ENCODE measurements at regions not wholly inside any gene's neighbourhood (a gene's known extent, or its start where the extent isn't known, plus 50 kb on each side); places are given as distances from the start of the nearest gene placed in this dataset.

GRCh38 chr1:170261669-170262068 is 115.9 kb downstream of the NTMT2 start:
- DNase-seq (ENCODE audit: low spot score in 2 of 2) (no peak), ATAC-seq (no peak)
- no peaks in the 10 kb centered on the region for H3K36me3 Mint-ChIP-seq
- H3K27ac Mint-ChIP-seq = no peak overlapping the region
- H3K9me3 Mint-ChIP-seq = no peaks in the 10 kb centered on the region

GRCh38 chr1:170262276-170262939 is 116.6 kb downstream of the NTMT2 start:
- Mint-ChIP-seq H3K36me3 (no peaks in the 10 kb centered on the region), H3K9me3 (no peaks in the 10 kb centered on the region), H3K27ac (no peak overlapping the region)
- peak in 1 of 2 donors; percentile 30 for ATAC-seq
- no peak for DNase-seq (ENCODE audit: low spot score in 2 of 2)

DNA sequence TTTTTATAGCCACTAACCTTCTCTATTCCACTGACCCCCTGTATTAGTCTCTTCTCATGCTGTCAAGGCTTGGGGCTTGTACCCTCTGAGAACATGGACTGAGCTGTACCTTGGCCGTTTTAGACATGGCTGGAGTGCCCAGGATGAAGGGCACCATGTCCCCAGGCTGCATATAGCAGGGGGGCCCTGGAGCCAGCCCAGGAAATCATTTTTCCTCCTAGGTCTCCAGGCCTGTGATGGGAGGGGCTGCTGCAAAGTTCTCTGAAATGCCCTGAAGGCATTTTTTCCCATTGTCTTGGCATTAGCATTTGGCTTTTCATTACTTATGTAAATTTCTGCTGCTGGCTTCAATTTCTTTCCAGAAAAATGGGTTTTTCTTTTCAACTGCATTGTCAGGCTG is 119.5 kb downstream of the NTMT2 start:
- no peaks in the 10 kb centered on the region for H3K9me3 Mint-ChIP-seq
- no peak overlapping the region for H3K27ac Mint-ChIP-seq
- no peaks in the 10 kb centered on the region for H3K36me3 Mint-ChIP-seq
- no peak for ATAC-seq
- no peak for DNase-seq (ENCODE audit: low spot score in 2 of 2)

DNA sequence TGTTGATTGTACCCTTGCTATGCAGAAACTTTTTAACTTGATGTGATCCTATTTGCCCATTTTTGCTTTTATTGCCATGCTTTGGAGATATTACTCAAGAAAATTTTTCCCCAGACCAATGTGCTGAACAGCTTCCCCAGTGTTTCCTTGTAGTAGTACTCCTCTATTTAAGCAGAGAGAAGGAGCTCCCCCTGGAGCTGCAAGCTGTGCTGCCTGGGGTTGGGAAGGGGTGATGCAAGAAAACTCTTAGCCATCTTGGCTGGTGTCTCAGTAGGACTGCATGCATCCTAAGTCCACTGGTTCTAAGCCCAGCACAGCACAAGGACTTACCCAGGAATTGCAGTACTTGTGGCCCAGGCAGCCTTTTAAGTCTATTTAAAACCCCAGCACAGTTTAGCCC is 121.6 kb downstream of the NTMT2 start:
- Mint-ChIP-seq H3K9me3 (no peaks in the 10 kb centered on the region), H3K27ac (no peak overlapping the region), H3K36me3 (no peaks in the 10 kb centered on the region)
- DNase-seq (ENCODE audit: low spot score in 2 of 2) (no peak), ATAC-seq (no peak)

DNA sequence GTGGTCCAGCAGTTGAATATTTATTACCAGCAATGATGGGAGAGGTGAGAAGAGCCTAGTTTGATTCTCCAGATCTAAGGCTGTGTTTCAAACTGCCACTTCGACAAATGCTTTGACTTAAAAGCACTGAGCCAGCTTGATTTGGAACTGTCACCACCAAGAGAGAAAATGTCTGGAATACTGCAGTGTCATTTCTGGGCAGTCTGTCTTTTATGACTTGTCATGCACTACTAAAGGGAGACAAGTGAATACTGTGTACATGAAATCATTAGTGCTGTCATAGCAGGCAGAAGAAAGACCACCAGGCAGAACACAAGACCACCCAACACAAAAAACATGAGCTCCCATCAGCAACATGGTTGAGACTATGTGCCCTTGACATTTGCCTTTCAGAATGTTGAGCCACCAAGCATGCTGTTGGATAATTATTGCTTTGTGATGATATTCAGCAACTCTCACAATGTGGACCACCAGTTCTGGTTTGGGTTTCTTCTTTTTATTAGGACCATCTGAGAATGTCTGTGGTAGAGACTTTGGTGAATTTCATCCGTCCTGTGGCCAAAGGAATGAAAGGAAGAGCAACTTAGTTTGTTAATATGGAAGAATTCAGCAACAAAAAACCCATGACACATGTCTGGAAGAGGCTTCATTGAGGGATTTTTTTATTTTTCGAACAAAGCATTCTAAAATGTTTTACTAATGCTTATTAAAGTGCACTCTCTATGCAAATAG is 125.8 kb downstream of the NTMT2 start:
- Mint-ChIP-seq H3K9me3 (no peaks in the 10 kb centered on the region), H3K27ac (no peak overlapping the region), H3K36me3 (peaks cover 0 to 2% of the 10 kb centered on the region in 2 donors)
- no peak for ATAC-seq
- DNase-seq (ENCODE audit: low spot score in 2 of 2) = no peak

- no peak overlapping the region for H3K27ac Mint-ChIP-seq
These were observed 127.8 kb downstream of the NTMT2 start for GRCh38 chr1:170273291-170274130.

DNA sequence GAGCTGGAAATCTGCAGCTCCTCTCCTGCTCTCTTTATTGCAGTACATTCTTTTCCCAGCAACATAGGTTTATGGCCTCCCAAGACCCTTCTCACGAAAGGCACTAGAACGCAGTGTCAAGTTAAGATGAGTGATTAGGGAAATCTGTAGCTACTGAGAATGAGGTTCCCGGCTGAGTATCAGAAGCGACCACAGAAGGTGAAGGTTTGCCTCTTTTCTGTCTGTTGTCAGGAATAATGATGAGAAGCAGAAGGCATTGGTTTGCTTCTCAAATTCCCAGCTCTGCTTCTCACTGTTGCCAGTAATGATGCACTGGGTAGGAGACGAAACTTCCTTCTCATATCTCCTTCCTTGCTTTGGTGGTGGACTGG is 128.4 kb downstream of the NTMT2 start:
- ATAC-seq = no peak
- no peak for DNase-seq (ENCODE audit: low spot score in 2 of 2)
- Mint-ChIP-seq H3K9me3 (peaks cover 0 to 7% of the 10 kb centered on the region in 2 donors), H3K36me3 (peaks cover 0 to 5% of the 10 kb centered on the region in 2 donors), H3K27ac (no peak overlapping the region)

More at GRCh38 chr1:170273291-170274130, 127.8 kb downstream of the NTMT2 start:
- no peak for ATAC-seq
- H3K36me3 Mint-ChIP-seq = peaks cover 0 to 5% of the 10 kb centered on the region in 2 donors
- H3K9me3 Mint-ChIP-seq = peaks cover 0 to under 1% of the 10 kb centered on the region in 2 donors
- no peak for DNase-seq (ENCODE audit: low spot score in 2 of 2)

- Mint-ChIP-seq H3K36me3 (peaks cover 0 to 5% of the 10 kb centered on the region in 2 donors), H3K9me3 (peaks cover 0 to 7% of the 10 kb centered on the region in 2 donors), H3K27ac (no peak overlapping the region)
- ATAC-seq (no peak), DNase-seq (ENCODE audit: low spot score in 2 of 2) (no peak)
These were observed 132.2 kb downstream of the NTMT2 start for GRCh38 chr1:170277985-170278384.

DNA sequence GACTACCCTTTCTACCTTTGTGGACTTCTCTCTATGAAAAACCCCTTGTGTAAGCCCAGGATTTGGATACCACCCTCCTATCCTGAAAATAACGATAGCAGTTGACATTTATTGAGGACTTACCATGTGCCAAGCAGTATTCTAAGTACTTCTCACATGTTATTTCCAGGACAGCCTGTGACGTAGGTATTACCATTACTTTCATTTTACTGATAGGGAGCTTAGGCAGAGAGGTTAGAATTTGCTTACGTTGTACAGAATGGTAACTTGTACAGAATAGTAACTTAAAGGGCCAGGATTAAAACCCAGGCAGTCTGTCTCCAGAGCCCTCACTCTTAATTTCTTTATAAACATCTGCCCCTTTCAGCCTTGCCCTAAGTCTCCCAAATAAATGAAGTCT is 138.3 kb downstream of the NTMT2 start:
- ATAC-seq = no peak
- no peaks in the 10 kb centered on the region for H3K36me3 Mint-ChIP-seq
- peaks cover 0 to 1% of the 10 kb centered on the region in 2 donors for H3K9me3 Mint-ChIP-seq
- DNase-seq (ENCODE audit: low spot score in 2 of 2) = no peak
- H3K27ac Mint-ChIP-seq = no peak overlapping the region

DNA sequence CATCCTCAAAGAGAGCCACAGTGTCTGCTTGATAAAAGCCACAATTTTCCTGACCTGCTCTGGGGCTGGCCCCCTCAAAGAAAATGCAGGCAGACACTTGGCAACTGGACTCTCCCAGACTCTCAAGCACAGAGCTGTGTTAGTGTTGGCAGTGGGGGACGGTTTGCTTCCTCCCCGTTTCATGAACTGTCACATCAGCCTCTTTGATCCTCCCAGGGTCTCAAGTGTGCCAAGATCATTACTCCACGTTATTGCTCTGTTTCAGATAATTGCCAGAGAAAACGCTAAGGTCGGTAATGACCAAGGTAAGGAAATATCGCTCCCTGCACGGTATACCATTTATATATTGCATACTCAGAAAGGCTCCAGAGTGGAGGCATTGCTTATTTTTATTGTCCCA is 138.8 kb downstream of the NTMT2 start:
- H3K9me3 Mint-ChIP-seq = no peaks in the 10 kb centered on the region
- DNase-seq (ENCODE audit: low spot score in 2 of 2) (no peak), ATAC-seq (no peak)
- H3K36me3 Mint-ChIP-seq = no peaks in the 10 kb centered on the region
- no peak overlapping the region for H3K27ac Mint-ChIP-seq

- H3K36me3 Mint-ChIP-seq = no peaks in the 10 kb centered on the region
- no peaks in the 10 kb centered on the region for H3K9me3 Mint-ChIP-seq
- no peak overlapping the region for H3K27ac Mint-ChIP-seq
- ATAC-seq (no peak), DNase-seq (ENCODE audit: low spot score in 2 of 2) (no peak)
These were observed 139.2 kb downstream of the NTMT2 start for GRCh38 chr1:170284951-170285350.

GRCh38 chr1:170288155-170288554 is 142.4 kb downstream of the NTMT2 start:
- Mint-ChIP-seq H3K9me3 (no peaks in the 10 kb centered on the region), H3K36me3 (no peaks in the 10 kb centered on the region), H3K27ac (no peak overlapping the region)
- ATAC-seq (no peak), DNase-seq (ENCODE audit: low spot score in 2 of 2) (no peak)

DNA sequence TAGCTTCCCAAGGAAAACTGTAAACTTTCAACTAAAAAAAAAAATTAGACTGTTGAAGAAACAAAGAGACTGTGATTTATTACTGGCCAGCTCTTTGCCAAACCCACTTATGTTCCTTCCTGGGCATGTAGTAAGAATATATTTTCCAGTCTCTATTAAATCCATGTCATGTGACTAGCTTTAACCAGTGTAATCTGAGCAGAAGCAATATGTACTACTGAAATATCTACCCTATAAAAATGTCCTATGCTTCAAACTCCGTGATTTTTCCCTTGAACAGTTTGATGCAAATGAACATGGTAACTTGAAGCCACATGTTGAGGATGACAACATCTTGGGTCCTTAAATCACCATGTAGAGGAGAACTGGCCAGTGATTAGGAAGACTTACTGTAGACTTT is 144.5 kb downstream of the NTMT2 start:
- no peak overlapping the region for H3K27ac Mint-ChIP-seq
- no peak for ATAC-seq
- no peaks in the 10 kb centered on the region for H3K9me3 Mint-ChIP-seq
- H3K36me3 Mint-ChIP-seq = no peaks in the 10 kb centered on the region
- DNase-seq (ENCODE audit: low spot score in 2 of 2) = no peak

GRCh38 chr1:170290991-170291390 is 145.2 kb downstream of the NTMT2 start:
- no peak overlapping the region for H3K27ac Mint-ChIP-seq
- no peak for DNase-seq (ENCODE audit: low spot score in 2 of 2)
- no peaks in the 10 kb centered on the region for H3K9me3 Mint-ChIP-seq
- H3K36me3 Mint-ChIP-seq = no peaks in the 10 kb centered on the region
- ATAC-seq = no peak

- Mint-ChIP-seq H3K36me3 (no peaks in the 10 kb centered on the region), H3K27ac (no peak overlapping the region), H3K9me3 (peaks cover 0 to under 1% of the 10 kb centered on the region in 2 donors)
- DNase-seq (ENCODE audit: low spot score in 2 of 2) = no peak
- no peak for ATAC-seq
These were observed 145.8 kb downstream of the NTMT2 start for GRCh38 chr1:170291516-170291915.

- Mint-ChIP-seq H3K27ac (no peak overlapping the region), H3K9me3 (peaks cover 0 to 4% of the 10 kb centered on the region in 2 donors), H3K36me3 (no peaks in the 10 kb centered on the region)
- DNase-seq (ENCODE audit: low spot score in 2 of 2) (no peak), ATAC-seq (no peak)
These were observed 150.5 kb downstream of the NTMT2 start for GRCh38 chr1:170296211-170296610.

- Mint-ChIP-seq H3K9me3 (peaks cover 0 to 4% of the 10 kb centered on the region in 2 donors), H3K27ac (no peak overlapping the region), H3K36me3 (no peaks in the 10 kb centered on the region)
- no peak for DNase-seq (ENCODE audit: low spot score in 2 of 2)
- no peak for ATAC-seq
These were observed 150.9 kb downstream of the NTMT2 start for GRCh38 chr1:170296642-170297041.
